HG03025 (cell line): ENCODE measurements at regions not wholly inside any gene's neighbourhood (a gene's known extent, or its start where the extent isn't known, plus 50 kb on each side); places are given as distances from the start of the nearest gene placed in this dataset.
"Not testable (repeated sequence)": the region's sequence is repeated elsewhere in the genome, so short reads cannot be mapped to it uniquely, and the experiment has no call there.

Experiments used
- ATAC-seq: cut with Tn5 transposase; IDR thresholded peaks from one replicate; pipeline ENCODE4 v1.9.1; 2021; ENCODE audit warnings: mild to moderate bottlenecking, moderate library complexity; ENCODE audit not compliant: unreplicated experiment, low FRiP score

DNA sequence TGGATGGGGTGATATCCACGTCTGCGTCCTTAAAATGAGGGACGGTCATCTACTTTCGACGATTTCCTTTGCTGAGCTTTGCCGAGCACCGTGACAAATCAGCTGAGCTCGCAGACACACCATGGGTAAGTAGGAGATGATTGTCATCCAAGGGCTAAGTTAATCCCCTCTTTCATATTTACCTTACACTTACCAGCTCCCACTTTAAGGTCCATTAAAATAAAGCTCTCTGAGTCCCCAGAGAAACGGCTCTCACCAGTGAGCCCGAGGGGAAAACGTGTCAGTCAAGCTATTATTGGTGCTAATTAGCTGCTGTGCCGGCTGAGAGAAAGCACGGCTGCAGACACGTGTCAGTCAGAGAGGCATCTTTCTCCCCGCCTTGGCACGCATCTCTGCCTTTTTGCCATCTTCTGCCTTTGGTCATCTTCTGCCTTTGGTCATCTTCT lies 72.2 kb downstream of the CRLF2 start:
- ATAC-seq = no peak

GRCh38 chrX:1139185-1139500 lies 73.3 kb downstream of the CRLF2 start:
- no peak for ATAC-seq

GRCh38 chrX:1138476-1139184 lies 73.8 kb downstream of the CRLF2 start:
- ATAC-seq = no peak

DNA sequence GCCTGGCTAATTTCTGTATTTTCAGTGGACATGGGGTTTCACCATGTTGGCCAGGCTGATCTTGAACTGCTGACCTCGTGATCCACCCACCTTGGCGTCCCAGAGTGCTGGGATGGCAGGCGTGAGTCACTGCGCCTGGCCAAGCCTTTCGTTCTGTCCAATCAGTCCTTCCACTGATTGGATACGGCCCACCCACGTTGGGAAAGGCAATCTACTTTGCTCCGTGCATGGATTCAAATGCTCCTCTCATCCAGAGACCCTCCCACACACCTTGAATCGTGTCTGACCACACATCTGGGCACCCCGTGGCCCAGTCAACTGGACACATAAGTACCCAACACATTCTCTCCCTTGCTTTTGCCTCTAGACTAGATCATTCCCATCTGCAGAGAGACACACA lies 74.9 kb downstream of the CRLF2 start:
- no peak for ATAC-seq

GRCh38 chrX:1136582-1136981 lies 75.9 kb downstream of the CRLF2 start:
- ATAC-seq = not testable (repeated sequence)

DNA sequence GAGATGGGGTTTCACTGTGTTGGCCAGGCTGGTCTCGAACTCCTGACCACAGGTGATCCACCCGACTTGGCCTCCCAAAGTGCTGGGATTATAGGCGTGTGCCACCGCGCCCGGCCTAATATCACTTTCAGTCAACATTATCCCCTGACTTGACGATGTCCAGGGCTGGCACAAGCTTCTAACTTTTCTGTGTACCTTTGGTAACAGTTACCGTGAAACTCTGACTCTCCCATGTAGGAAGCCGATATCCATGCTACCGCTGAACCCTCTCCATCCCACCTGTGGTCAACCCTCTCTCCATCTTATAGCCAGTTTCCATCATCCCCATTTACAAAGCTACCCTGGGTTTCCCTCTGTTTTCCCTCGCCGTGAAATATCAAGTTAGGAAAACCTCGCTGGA lies 77.5 kb downstream of the CRLF2 start:
- ATAC-seq = no peak

- ATAC-seq = no peak
These were observed 78.3 kb downstream of the CRLF2 start for GRCh38 chrX:1134156-1134555.

DNA sequence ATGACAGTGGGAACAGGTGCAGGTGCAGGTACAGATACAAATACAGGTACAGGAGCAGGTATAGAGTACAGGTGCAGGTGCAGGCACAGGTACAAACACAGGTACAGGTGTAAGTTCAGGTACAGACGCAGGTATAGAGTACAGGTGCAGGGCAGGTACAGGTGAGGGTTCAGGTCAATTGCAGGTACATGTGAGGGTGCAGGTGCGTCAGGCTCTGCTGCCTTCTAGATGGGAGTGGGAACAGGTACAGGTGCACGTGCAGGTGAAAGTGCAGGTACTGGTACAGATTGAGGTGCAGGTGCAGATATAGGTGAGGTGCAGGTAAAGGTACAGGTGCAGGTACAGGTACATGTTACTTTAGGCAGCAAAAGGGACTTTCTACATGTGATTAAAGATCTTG lies 85.7 kb downstream of the CRLF2 start:
- no peak for ATAC-seq

- ATAC-seq = no peak
These were observed 87.9 kb downstream of the CRLF2 start for GRCh38 chrX:1124531-1124930.

DNA sequence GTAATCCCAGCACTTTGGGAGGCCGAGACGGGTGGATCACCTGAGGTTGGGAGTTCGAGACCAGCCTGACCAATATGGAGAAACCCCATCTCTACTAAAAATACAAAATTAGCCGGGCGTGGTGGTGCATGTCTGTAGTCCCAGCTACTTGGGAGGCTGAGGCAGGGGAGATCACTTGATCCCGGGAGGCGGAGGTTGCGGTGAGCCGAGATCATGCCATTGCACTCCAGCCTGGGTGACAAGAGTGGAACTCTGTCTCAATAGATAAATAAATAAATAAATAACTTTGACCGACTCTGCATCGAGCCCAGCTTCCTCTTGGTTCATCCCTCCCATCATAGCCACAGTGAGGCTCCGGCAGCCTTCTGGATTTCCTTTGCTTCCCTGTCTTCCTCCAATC lies 89.6 kb downstream of the CRLF2 start:
- ATAC-seq = not testable (repeated sequence)

GRCh38 chrX:1119275-1119674 lies 93.2 kb downstream of the CRLF2 start:
- no peak for ATAC-seq

- no peak for ATAC-seq
These were observed 93.8 kb downstream of the CRLF2 start for GRCh38 chrX:1118572-1119199.

- ATAC-seq = not testable (repeated sequence)
These were observed 97.0 kb downstream of the CRLF2 start for GRCh38 chrX:1115411-1115810.

GRCh38 chrX:1112321-1112720 lies 100.1 kb downstream of the CRLF2 start:
- no peak for ATAC-seq

- ATAC-seq = no peak
These were observed 100.7 kb downstream of the CRLF2 start for GRCh38 chrX:1111601-1112300.

DNA sequence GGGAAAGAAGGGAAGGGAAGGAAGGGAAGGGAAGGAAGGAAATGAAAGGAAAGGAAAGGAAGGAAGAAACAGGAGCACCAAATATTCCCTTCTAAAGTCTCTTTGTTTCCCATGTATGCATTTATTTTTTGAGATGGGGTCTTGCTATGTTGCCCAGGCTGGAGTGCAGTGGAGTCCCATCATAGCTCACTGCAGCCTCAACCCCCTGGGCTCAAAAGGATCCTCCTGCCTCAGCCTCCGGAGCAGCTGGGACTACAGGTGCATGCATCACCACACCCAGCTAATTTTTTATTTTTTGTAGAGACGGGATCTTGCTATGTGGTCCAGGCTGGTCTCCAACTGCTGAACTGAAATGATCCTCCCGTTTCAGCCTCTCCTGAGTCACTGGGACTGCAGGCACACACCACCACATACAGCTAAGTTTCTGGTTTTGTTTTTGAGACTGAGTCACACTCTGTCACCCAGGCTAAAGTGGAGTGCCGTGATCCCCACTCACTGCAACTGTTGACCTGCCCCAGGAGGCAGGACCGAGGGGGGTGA lies 102.8 kb downstream of the CRLF2 start:
- no peak for ATAC-seq

DNA sequence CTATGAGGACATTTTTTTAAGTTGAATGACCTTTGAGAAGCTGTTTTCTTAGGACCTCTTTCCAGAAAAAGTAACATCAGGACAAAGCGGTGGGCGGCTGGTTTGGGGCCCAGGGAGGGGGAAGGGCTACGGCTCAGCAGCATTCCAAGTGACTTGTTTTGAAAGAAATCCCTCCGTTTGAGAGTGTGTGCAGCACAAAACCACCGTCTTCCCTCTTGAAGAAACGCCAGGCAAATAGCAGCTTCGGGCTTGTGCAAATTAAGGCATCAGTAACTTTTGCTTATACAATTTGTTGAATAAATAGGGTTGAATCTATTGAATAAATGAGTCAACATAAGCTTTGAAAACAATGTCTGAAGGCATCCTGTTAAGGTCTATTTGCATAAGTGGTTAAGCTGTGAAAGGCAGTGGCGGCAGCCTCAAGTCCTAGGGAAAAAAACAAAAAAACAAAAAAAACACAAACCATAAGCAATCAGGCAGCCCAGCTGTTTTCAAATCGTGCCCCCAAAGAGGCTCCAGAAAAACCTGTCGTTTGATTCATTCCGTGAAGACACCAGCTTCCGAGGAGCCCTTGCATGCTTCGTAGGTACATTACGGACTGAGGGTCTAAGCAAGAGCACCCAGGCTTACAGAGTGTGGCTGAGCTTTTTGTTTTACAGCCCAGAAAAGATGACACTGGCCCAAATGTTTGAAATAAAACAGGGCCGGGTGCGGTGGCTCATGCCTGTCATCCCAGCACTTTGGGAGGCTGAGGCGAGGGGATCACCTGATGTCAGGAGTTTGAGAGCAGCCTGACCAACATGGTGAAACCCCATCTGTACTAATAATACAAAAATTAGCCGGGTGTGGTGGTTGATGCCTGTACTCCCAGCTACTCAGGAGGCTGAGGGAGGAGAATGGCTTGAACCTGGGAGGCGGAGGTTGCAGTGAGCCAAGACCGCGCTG lies 103.7 kb downstream of the CRLF2 start:
- no peak for ATAC-seq

GRCh38 chrX:1106478-1107210 lies 105.8 kb downstream of the CRLF2 start:
- ATAC-seq = no peak

GRCh38 chrX:1105671-1106419 lies 106.6 kb downstream of the CRLF2 start:
- ATAC-seq = no peak
